Mammary epithelial cell (primary cell): ENCODE measurements at regions not wholly inside any gene's neighbourhood (a gene's known extent, or its start where the extent isn't known, plus 50 kb on each side); places are given as distances from the start of the nearest gene placed in this dataset.

Experiments used
- EZH2 ChIP-seq: IDR thresholded peaks from 2 replicates; pipeline ENCODE4 v1.6.1; 2012; ENCODE audit warnings: low read length, inconsistent platforms, borderline replicate concordance
- TF ChIP-seq, protein P1 (sequence below), 2 donors: IDR thresholded peaks in 1 of 2; conservative IDR thresholded peaks in 1 of 2; 2 replicates each; pipeline ENCODE4 v1.5.1; 2011 to 2012; ENCODE audit warnings: inconsistent platforms in 2 of 2, low read length in 2 of 2, mild to moderate bottlenecking in 2 of 2, control low read depth in 1 of 2, low read depth in 1 of 2; ENCODE audit not compliant: insufficient read depth in 1 of 2; ENCODE audit errors: extremely low read depth in 1 of 2

DNA sequence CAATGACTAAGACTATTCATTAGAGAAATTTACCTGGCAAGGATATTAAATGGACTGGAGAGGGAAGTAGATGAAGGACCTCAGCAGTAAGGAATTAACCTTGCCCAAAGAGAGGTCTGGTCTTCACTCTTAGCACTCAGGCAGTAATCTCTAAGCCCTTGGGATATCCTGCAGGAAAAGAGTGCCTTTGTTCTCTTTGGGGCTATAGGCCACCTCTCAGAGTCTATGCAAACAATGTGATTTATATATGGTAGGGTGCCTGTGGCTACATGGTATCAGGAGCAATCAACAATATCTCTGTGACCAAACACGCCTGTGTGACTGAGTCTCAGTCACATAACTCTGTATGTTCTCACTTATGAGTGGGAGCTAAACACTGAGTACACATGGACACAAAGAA lies 154.7 kb upstream of the CDK1 start:
- TF ChIP-seq, protein P1, sequence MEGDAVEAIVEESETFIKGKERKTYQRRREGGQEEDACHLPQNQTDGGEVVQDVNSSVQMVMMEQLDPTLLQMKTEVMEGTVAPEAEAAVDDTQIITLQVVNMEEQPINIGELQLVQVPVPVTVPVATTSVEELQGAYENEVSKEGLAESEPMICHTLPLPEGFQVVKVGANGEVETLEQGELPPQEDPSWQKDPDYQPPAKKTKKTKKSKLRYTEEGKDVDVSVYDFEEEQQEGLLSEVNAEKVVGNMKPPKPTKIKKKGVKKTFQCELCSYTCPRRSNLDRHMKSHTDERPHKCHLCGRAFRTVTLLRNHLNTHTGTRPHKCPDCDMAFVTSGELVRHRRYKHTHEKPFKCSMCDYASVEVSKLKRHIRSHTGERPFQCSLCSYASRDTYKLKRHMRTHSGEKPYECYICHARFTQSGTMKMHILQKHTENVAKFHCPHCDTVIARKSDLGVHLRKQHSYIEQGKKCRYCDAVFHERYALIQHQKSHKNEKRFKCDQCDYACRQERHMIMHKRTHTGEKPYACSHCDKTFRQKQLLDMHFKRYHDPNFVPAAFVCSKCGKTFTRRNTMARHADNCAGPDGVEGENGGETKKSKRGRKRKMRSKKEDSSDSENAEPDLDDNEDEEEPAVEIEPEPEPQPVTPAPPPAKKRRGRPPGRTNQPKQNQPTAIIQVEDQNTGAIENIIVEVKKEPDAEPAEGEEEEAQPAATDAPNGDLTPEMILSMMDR (conservative IDR thresholded peaks at IDR 0.05 in 1 of 2, IDR thresholded peaks at IDR 0.05 in 1 of 2; ENCODE audit: extremely low read depth in 1 of 2, insufficient read depth in 1 of 2, low read depth in 1 of 2, low read length in 2 of 2) = no peak
- TF ChIP-seq EZH2 = no peak
